H1 (cell line): ENCODE measurements at regions not wholly inside any gene's neighbourhood (a gene's known extent, or its start where the extent isn't known, plus 50 kb on each side); places are given as distances from the start of the nearest gene placed in this dataset.

Experiments used
- CTCF ChIA-PET: fragments of 300-600 bp; sonication (Branson Sonifier 250); formaldehyde crosslinking; loops from one replicate; lab custom pipeline; 2021; ENCODE audit not compliant: partially characterized antibody; lab: Charles Lee
- POLR2A ChIA-PET: fragments of 300-600 bp; sonication (Branson Sonifier 250); formaldehyde crosslinking; loops from one replicate; lab custom pipeline; 2021; ENCODE audit warnings: inconsistent platforms; ENCODE audit not compliant: partially characterized antibody; lab: Charles Lee
- DNase-seq, 2 experiments: peaks; one replicate each; pipeline versions ENCODE4 v3.0.0 to v3.0.0-alpha.2; 2010 to 2022; ENCODE audit warnings: low spot score in 2 of 2, low read depth in 1 of 2, mixed read lengths in 1 of 2
- FAIRE-seq: peaks from 2 replicates; lab custom pipeline; 2011; peaks lifted over from hg19 to GRCh38; lab: Jason Lieb, UNC
- H2AFZ ChIP-seq: 2 replicates; pipeline ENCODE4 v1.8.1; 2012; ENCODE audit warnings: low read length, inconsistent platforms
- H2AK5ac ChIP-seq: 2 replicates; pipeline ENCODE4 v1.6.1; 2013; ENCODE audit warnings: low read depth, low read length
- H2BK120ac ChIP-seq: replicated peaks from 2 replicates; pipeline ENCODE3; 2013; ENCODE audit warnings: low read depth, low read length, inconsistent platforms
- H2BK12ac ChIP-seq: 2 replicates; pipeline ENCODE4 v1.6.1; 2013; ENCODE audit warnings: low read depth, low read length
- H2BK15ac ChIP-seq: 2 replicates; pipeline ENCODE4 v1.6.1; 2013; ENCODE audit warnings: low read length
- H2BK20ac ChIP-seq: 2 replicates; pipeline ENCODE4 v1.6.1; 2013; ENCODE audit warnings: low read length
- H2BK5ac ChIP-seq: 2 replicates; pipeline ENCODE4 v1.6.1; 2013; ENCODE audit warnings: low read depth, low read length
- H3K14ac ChIP-seq: 2 replicates; pipeline ENCODE4 v1.6.1; 2013; ENCODE audit warnings: inconsistent platforms; ENCODE audit not compliant: insufficient read length
- H3K18ac ChIP-seq: 2 replicates; pipeline ENCODE4 v1.6.1; 2013; ENCODE audit warnings: low read length; ENCODE audit errors: extremely low read depth
- H3K23ac ChIP-seq: 2 replicates; pipeline ENCODE4 v1.6.1; 2013; ENCODE audit warnings: inconsistent platforms; ENCODE audit not compliant: insufficient read length
- H3K23me2 ChIP-seq: 2 replicates; pipeline ENCODE4 v1.6.1; 2013; ENCODE audit warnings: low read depth, low read length
- H3K27ac ChIP-seq: 2 replicates; pipeline ENCODE4 v1.6.1; 2011; ENCODE audit warnings: low read depth, low read length, inconsistent platforms
- H3K27me3 ChIP-seq, 4 experiments: replicated peaks in 1 of 4; 1 replicate in 1 of 4; 2 replicates in 3 of 4; pipeline versions ENCODE4 v1.6.1 to v1.8.1; 2011 to 2013; ENCODE audit warnings: low read length in 3 of 4, mild to moderate bottlenecking in 3 of 4, inconsistent platforms in 2 of 4, mixed read lengths in 2 of 4, moderate library complexity in 1 of 4; ENCODE audit not compliant: control insufficient read depth in 3 of 4, insufficient read depth in 3 of 4; ENCODE audit errors: extremely low read depth in 1 of 4
- H3K36me3 ChIP-seq, 4 experiments: 2 replicates each; pipeline versions ENCODE4 v1.6.1 to v1.8.1; 2011 to 2013; ENCODE audit warnings: mild to moderate bottlenecking in 4 of 4, low read length in 3 of 4, moderate library complexity in 2 of 4, control low read depth in 1 of 4, inconsistent platforms in 1 of 4; ENCODE audit not compliant: insufficient read depth in 4 of 4, control insufficient read depth in 2 of 4
- H3K4ac ChIP-seq: replicated peaks from 2 replicates; pipeline ENCODE3; 2013; ENCODE audit warnings: low read length, low read depth, mixed read lengths, inconsistent platforms; ENCODE audit not compliant: insufficient read length
- H3K4me1 ChIP-seq, 4 experiments: replicated peaks in 1 of 4; 1 replicate in 1 of 4; 2 replicates in 3 of 4; pipeline versions ENCODE4 v1.6.1 to v1.8.1; 2011 to 2013; ENCODE audit warnings: low read length in 3 of 4, inconsistent platforms in 2 of 4, mixed read lengths in 1 of 4; ENCODE audit not compliant: insufficient read depth in 4 of 4, control insufficient read depth in 3 of 4
- H3K4me2 ChIP-seq, 2 experiments: 2 replicates each; pipeline versions ENCODE4 v1.6.1 to v1.8.1; 2011 to 2013; ENCODE audit warnings: low read depth in 2 of 2, low read length in 2 of 2, control low read depth in 1 of 2, inconsistent platforms in 1 of 2, mild to moderate bottlenecking in 1 of 2; ENCODE audit not compliant: insufficient read depth in 1 of 2
- H3K4me3 ChIP-seq, 4 experiments: fragments of 200-600, 300-600 bp in 1 of 4; sonication (generic), shearing (Covaris generic), sonication (Bioruptor Twin) in 1 of 4; 2 replicates each; pipeline versions ENCODE4 v1.5.1 to v1.8.1; 2011 to 2016; ENCODE audit warnings: low read length in 4 of 4, low read depth in 3 of 4, control low read depth in 2 of 4, inconsistent platforms in 2 of 4, mild to moderate bottlenecking in 2 of 4, mixed read lengths in 1 of 4, moderate library complexity in 1 of 4; ENCODE audit not compliant: insufficient read depth in 2 of 4; ENCODE audit errors: extremely low read depth in 1 of 4
- H3K56ac ChIP-seq: replicated peaks from 2 replicates; pipeline ENCODE3; 2013; ENCODE audit warnings: low read depth, mild to moderate bottlenecking, mixed read lengths, low read length, inconsistent platforms; ENCODE audit not compliant: insufficient read length
- H3K79me1 ChIP-seq: 2 replicates; pipeline ENCODE4 v1.6.1; 2013; ENCODE audit warnings: low read depth, low read length, control low read depth
- H3K79me2 ChIP-seq, 2 experiments: 2 replicates each; pipeline versions ENCODE4 v1.6.1 to v1.8.1; 2012 to 2013; ENCODE audit warnings: low read length in 2 of 2, mild to moderate bottlenecking in 2 of 2, inconsistent platforms in 1 of 2; ENCODE audit not compliant: insufficient read depth in 2 of 2, control insufficient read depth in 1 of 2
- H3K9ac ChIP-seq, 4 experiments: replicated peaks in 1 of 4; 1 replicate in 1 of 4; 2 replicates in 3 of 4; pipeline versions ENCODE4 v1.6.1 to v1.8.1; 2011 to 2013; ENCODE audit warnings: low read depth in 3 of 4, low read length in 3 of 4, control low read depth in 2 of 4, mild to moderate bottlenecking in 2 of 4, moderate library complexity in 2 of 4, inconsistent platforms in 1 of 4; ENCODE audit errors: extremely low read depth in 1 of 4
- H3K9me3 ChIP-seq, 2 experiments: 2 replicates each; pipeline versions ENCODE4 v1.6.1 to v1.8.1; 2012 to 2013; ENCODE audit warnings: mild to moderate bottlenecking in 2 of 2, moderate library complexity in 2 of 2, control low read depth in 1 of 2, inconsistent platforms in 1 of 2, low read depth in 1 of 2, low read length in 1 of 2, mixed read lengths in 1 of 2; ENCODE audit not compliant: insufficient read depth in 2 of 2
- H4K20me1 ChIP-seq, 2 experiments: replicated peaks in 1 of 2; 2 replicates each; pipeline versions ENCODE3 to v1.8.1; 2011 to 2013; ENCODE audit warnings: inconsistent platforms in 2 of 2, low read length in 2 of 2, mild to moderate bottlenecking in 1 of 2; ENCODE audit not compliant: insufficient read depth in 2 of 2, control insufficient read depth in 1 of 2
- H4K5ac ChIP-seq: 2 replicates; pipeline ENCODE4 v1.6.1; 2013; ENCODE audit warnings: low read length, low read depth, mixed read lengths, inconsistent platforms; ENCODE audit not compliant: insufficient read length
- H4K8ac ChIP-seq: 2 replicates; pipeline ENCODE4 v1.8.0; 2013; ENCODE audit warnings: mild to moderate bottlenecking, moderate library complexity, low read length, inconsistent platforms; ENCODE audit not compliant: insufficient read depth; ENCODE audit errors: extremely low read depth
- H4K91ac ChIP-seq: replicated peaks from 2 replicates; pipeline ENCODE3; 2013; ENCODE audit warnings: low read length, mixed read lengths, inconsistent platforms; ENCODE audit not compliant: insufficient read length
- CHD7 ChIP-seq: fragments of 300-600 bp; sonication (generic); IDR thresholded peaks from 2 replicates; pipeline ENCODE4 v1.7.1; 2012; ENCODE audit warnings: low read length, moderate library complexity, mild to moderate bottlenecking, inconsistent platforms; ENCODE audit not compliant: insufficient replicate concordance
- WGBS, 2 experiments: shearing (Covaris generic) in 1 of 2; methylation state at CpG; one replicate each; pipeline versions ENCODE4 v1.1.6 to v1.1.7; 2013 to 2015; ENCODE audit warnings: low lambda C conversion rate in 2 of 2, mixed read lengths in 2 of 2, inconsistent platforms in 1 of 2, low coverage in 1 of 2, missing lambda C conversion rate in 1 of 2; ENCODE audit not compliant: insufficient replicate concordance in 2 of 2, insufficient coverage in 1 of 2, insufficient read length in 1 of 2; ENCODE audit errors: extremely low coverage in 1 of 2, missing lambda C conversion rate in 1 of 2; 5-methylcytosine and 5-hydroxymethylcytosine counted together

- Histone ChIP-seq H3K56ac (no peak overlapping the region), H2BK120ac (no peak overlapping the region), H3K18ac (no peak overlapping the region), H3K14ac (no peak overlapping the region), H3K79me1 (no peaks in the 10 kb centered on the region), H3K4me2 (no peak overlapping the region), H3K4me3 (no peak overlapping the region), H2AK5ac (no peak overlapping the region), H3K27me3 (no peaks in the 10 kb centered on the region), H2AFZ (no peak overlapping the region), H3K4ac (no peak overlapping the region), H3K9me3 (no peaks in the 10 kb centered on the region), H3K36me3 (no peaks in the 10 kb centered on the region), H4K91ac (no peak overlapping the region), H3K9ac (no peak overlapping the region), H3K23ac (no peak overlapping the region), H2BK12ac (no peak overlapping the region), H3K79me2 (no peaks in the 10 kb centered on the region), H3K27ac (no peak overlapping the region), H2BK15ac (no peak overlapping the region), H4K5ac (no peak overlapping the region), H3K4me1 (no peaks in the 10 kb centered on the region), H2BK5ac (no peak overlapping the region), H3K23me2 (no peaks in the 10 kb centered on the region), H4K8ac (no peak overlapping the region), H4K20me1 (no peaks in the 10 kb centered on the region), H2BK20ac (no peak overlapping the region)
- DNase-seq (no peak), FAIRE-seq (no peak)
- WGBS, 2 experiments: 95% methylated on average over 2 of the region's 2 CpGs; no CpG with 5 or more reads in 1 of the 2 experiments
- CTCF ChIA-PET: no interaction called here
- POLR2A ChIA-PET: no interaction called here
- no peak for TF ChIP-seq CHD7
These were observed 1135.0 kb downstream of the GATA3 start for GRCh38 chr10:9189448-9189847.
